ENCODE measurements at regions not wholly inside any gene's neighbourhood (a gene's known extent, or its start where the extent isn't known, plus 50 kb on each side); places are given as distances from the start of the nearest gene placed in this dataset.
A peak's percentile ranks its signal among the peaks of the same experiment; 100 is the strongest.

DNA sequence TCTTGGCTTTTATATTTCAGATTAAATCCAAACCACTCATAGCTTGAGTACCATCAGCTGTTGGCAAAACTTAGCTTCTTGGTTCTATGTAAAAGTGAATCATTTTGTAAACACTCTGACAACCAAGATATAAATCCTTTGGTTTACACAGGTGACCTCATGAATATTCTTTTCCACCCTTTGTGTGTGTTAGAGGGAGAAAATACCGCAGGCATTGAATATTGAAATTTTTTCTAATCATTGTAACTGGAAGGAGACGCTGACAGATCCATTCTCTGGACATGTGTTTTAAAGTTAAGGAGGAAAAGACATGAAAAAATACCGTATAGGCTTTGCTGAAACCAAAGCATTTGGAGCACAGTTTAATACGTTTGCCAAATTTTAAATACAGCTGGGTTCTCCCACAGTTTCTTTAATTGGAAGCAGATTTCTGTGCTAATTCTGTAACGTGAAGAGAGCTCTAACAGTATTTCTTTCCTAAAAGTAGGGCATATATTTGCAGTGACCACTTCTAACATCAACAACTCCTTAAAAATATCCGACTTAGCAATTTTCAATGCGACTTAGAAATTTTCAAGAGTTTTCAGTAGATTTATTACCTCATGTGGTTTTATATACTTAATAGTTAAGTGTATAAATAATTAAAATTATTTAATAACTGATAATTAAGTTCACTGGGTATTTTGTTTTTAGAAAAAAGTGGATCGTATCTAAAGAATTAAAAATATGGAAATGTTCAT, 388.2 kb downstream of the USP25 start:
- Histone ChIP-seq H3K9me2 (ENCODE audit: insufficient read depth) (no peaks in the 10 kb centered on the region), H3K4me1 (ENCODE audit: insufficient read depth) (no peaks in the 10 kb centered on the region), H3K27ac (ENCODE audit: low read depth) (no peak overlapping the region), H4K20me1 (replicated peaks; ENCODE audit: insufficient read depth) (no peaks in the 10 kb centered on the region), H3K36me3 (ENCODE audit: insufficient read depth) (no peaks in the 10 kb centered on the region), H3F3A (replicated peaks; ENCODE audit: low read depth) (no peaks in the 10 kb centered on the region), H3K4me2 (no peak overlapping the region), H2AFZ (no peak overlapping the region), H3K4me3 (no peak overlapping the region), H3K27me3 (ENCODE audit: insufficient read depth) (no peaks in the 10 kb centered on the region), H3K79me2 (replicated peaks; ENCODE audit: insufficient read depth) (no peaks in the 10 kb centered on the region)
- TF ChIP-seq NANOG (IDR thresholded peaks at IDR 0.05; ENCODE audit: borderline replicate concordance): no peak
- TF ChIP-seq ZNF331 (CRISPR knock-in tag; IDR thresholded peaks at IDR 0.05; ENCODE audit: low read depth): no peak
- H3K27me3 Mint-ChIP-seq (ENCODE audit: insufficient read depth, low read depth, poor library complexity): no peaks in the 10 kb centered on the region
- H3K9me3 Mint-ChIP-seq: peaks cover 9% of the 10 kb centered on the region; the same call in 1 of the 3 replicates
- ATAC-seq: no peak
- no peak overlapping the region for H3K27ac Mint-ChIP-seq
- no peak overlapping the region for H3K4me3 Mint-ChIP-seq
- peaks cover 4% of the 10 kb centered on the region; the same call in 2 of the 3 replicates for H3K36me3 Mint-ChIP-seq (ENCODE audit: low read depth)
- no peak for DNase-seq (ENCODE audit: low spot score)
- peaks cover 8% of the 10 kb centered on the region; the same call in 2 of the 3 replicates for H3K4me1 Mint-ChIP-seq

DNA sequence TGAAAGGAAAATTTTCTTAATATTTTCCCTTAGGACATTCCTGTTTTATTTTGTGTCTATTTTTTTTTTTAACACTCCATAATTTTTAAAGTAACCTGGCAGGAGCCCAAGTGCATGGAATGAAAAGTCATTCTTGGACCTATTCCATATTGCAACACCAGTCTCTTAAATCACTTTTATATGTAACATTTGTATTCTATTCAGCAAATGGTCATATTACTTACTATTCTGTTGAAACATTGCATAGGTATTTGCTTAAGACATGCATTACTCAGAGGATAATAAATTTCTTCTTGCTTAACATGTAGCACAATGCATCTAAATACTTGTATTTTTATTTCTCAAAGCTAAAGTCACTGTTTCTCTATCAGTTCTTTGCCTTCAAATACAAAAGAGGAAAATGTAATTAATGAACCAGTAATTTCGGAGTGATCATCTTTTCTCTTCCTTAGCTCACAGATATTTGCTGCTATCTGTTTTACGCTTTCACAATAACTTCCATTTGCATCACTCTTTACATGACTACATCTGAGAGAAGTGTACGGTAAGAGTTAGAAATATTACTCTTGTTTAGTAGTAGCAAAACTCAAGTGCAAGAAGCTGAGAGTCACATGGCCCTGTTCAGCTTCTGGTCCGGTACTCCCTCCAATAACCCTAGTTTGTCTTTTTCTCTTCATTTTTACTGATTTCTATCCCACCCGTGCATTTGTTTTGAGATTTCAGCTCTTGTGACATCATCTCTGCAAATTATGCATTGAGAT, 394.8 kb downstream of the USP25 start:
- H2AFZ ChIP-seq: no peak overlapping the region
- Mint-ChIP-seq H3K4me1 (no peaks in the 10 kb centered on the region), H3K4me3 (no peak overlapping the region), H3K36me3 (ENCODE audit: low read depth) (no peaks in the 10 kb centered on the region), H3K27ac (no peak overlapping the region), H3K27me3 (ENCODE audit: insufficient read depth, low read depth, poor library complexity) (no peaks in the 10 kb centered on the region), H3K9me3 (no peaks in the 10 kb centered on the region)
- H4K20me1 ChIP-seq (replicated peaks; ENCODE audit: insufficient read depth): no peaks in the 10 kb centered on the region
- peak; percentile 15 for DNase-seq (ENCODE audit: low spot score)
- no peak overlapping the region for H3K27ac ChIP-seq (ENCODE audit: low read depth)
- no peak overlapping the region for H3K4me3 ChIP-seq
- H3K36me3 ChIP-seq (ENCODE audit: insufficient read depth): no peaks in the 10 kb centered on the region
- no peaks in the 10 kb centered on the region for H3K4me1 ChIP-seq (ENCODE audit: insufficient read depth)
- H3F3A ChIP-seq (replicated peaks; ENCODE audit: low read depth): no peaks in the 10 kb centered on the region
- no peaks in the 10 kb centered on the region for H3K27me3 ChIP-seq (ENCODE audit: insufficient read depth)
- ATAC-seq: no peak
- H3K4me2 ChIP-seq: no peak overlapping the region
- TF ChIP-seq, protein P1, sequence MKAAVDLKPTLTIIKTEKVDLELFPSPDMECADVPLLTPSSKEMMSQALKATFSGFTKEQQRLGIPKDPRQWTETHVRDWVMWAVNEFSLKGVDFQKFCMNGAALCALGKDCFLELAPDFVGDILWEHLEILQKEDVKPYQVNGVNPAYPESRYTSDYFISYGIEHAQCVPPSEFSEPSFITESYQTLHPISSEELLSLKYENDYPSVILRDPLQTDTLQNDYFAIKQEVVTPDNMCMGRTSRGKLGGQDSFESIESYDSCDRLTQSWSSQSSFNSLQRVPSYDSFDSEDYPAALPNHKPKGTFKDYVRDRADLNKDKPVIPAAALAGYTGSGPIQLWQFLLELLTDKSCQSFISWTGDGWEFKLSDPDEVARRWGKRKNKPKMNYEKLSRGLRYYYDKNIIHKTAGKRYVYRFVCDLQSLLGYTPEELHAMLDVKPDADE (IDR thresholded peaks at IDR 0.05): no peak
- TF ChIP-seq EZH2phosphoT487 (IDR thresholded peaks at IDR 0.05; ENCODE audit: unreplicated experiment) (no peak), CREB1 (CRISPR knock-in tag; IDR thresholded peaks at IDR 0.05; ENCODE audit: low read depth) (no peak), JUNB (IDR thresholded peaks at IDR 0.05; ENCODE audit: unreplicated experiment) (no peak), POLR2AphosphoS5 (IDR thresholded peaks at IDR 0.05; ENCODE audit: low read depth) (no peak), ZNF114 (CRISPR knock-in tag; IDR thresholded peaks at IDR 0.05) (no peak), NANOG (IDR thresholded peaks at IDR 0.05; ENCODE audit: borderline replicate concordance) (no peak)
- peaks cover 4% of the 10 kb centered on the region; the same call in 1 of the 2 replicates for H3K9me2 ChIP-seq (ENCODE audit: insufficient read depth)
- H3K79me2 ChIP-seq (replicated peaks; ENCODE audit: insufficient read depth): no peaks in the 10 kb centered on the region

DNA sequence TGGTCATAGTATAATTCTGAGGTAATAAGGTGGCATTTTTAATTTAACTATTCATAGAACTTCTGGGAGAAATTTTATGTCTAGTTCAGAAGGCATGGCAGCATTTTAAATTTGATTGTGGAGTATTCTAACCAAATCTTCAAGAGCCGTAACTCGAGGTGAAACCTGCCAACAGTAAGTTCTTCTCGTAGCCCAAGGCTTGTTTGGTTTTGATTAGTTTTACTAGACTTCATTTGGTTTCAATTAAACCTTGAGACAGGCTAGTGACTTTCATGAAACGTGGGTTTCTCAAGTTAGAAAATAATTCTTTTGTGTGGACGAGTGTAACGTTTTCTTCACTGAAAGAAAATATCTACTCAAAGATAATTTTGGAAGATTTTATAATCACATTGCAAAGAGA, 395.5 kb downstream of the USP25 start:
- peaks cover 4% of the 10 kb centered on the region; the same call in 1 of the 2 replicates for H3K9me2 ChIP-seq (ENCODE audit: insufficient read depth)
- Mint-ChIP-seq H3K27ac (no peak overlapping the region), H3K36me3 (ENCODE audit: low read depth) (no peaks in the 10 kb centered on the region), H3K4me3 (no peak overlapping the region), H3K27me3 (ENCODE audit: insufficient read depth, low read depth, poor library complexity) (no peaks in the 10 kb centered on the region), H3K9me3 (peaks cover 1% of the 10 kb centered on the region; the same call in 1 of the 3 replicates), H3K4me1 (no peaks in the 10 kb centered on the region)
- no peaks in the 10 kb centered on the region for H3K27me3 ChIP-seq (ENCODE audit: insufficient read depth)
- H3F3A ChIP-seq (replicated peaks; ENCODE audit: low read depth): no peaks in the 10 kb centered on the region
- ATAC-seq: no peak
- no peaks in the 10 kb centered on the region for H3K4me1 ChIP-seq (ENCODE audit: insufficient read depth)
- no peak overlapping the region for H3K4me2 ChIP-seq
- no peaks in the 10 kb centered on the region for H3K79me2 ChIP-seq (replicated peaks; ENCODE audit: insufficient read depth)
- H4K20me1 ChIP-seq (replicated peaks; ENCODE audit: insufficient read depth): no peaks in the 10 kb centered on the region
- H2AFZ ChIP-seq: no peak overlapping the region
- no peaks in the 10 kb centered on the region for H3K36me3 ChIP-seq (ENCODE audit: insufficient read depth)
- H3K27ac ChIP-seq (ENCODE audit: low read depth): no peak overlapping the region
- H3K4me3 ChIP-seq: no peak overlapping the region
- DNase-seq (ENCODE audit: low spot score): no peak
- TF ChIP-seq ZNF114 (CRISPR knock-in tag; IDR thresholded peaks at IDR 0.05) (no peak), POLR2AphosphoS5 (IDR thresholded peaks at IDR 0.05; ENCODE audit: low read depth) (no peak), STAT1 (IDR thresholded peaks at IDR 0.05; ENCODE audit: unreplicated experiment) (no peak), EZH2phosphoT487 (IDR thresholded peaks at IDR 0.05; ENCODE audit: unreplicated experiment) (no peak)
- TF ChIP-seq, protein P1 (IDR thresholded peaks at IDR 0.05): no peak
- TF ChIP-seq, protein P2, sequence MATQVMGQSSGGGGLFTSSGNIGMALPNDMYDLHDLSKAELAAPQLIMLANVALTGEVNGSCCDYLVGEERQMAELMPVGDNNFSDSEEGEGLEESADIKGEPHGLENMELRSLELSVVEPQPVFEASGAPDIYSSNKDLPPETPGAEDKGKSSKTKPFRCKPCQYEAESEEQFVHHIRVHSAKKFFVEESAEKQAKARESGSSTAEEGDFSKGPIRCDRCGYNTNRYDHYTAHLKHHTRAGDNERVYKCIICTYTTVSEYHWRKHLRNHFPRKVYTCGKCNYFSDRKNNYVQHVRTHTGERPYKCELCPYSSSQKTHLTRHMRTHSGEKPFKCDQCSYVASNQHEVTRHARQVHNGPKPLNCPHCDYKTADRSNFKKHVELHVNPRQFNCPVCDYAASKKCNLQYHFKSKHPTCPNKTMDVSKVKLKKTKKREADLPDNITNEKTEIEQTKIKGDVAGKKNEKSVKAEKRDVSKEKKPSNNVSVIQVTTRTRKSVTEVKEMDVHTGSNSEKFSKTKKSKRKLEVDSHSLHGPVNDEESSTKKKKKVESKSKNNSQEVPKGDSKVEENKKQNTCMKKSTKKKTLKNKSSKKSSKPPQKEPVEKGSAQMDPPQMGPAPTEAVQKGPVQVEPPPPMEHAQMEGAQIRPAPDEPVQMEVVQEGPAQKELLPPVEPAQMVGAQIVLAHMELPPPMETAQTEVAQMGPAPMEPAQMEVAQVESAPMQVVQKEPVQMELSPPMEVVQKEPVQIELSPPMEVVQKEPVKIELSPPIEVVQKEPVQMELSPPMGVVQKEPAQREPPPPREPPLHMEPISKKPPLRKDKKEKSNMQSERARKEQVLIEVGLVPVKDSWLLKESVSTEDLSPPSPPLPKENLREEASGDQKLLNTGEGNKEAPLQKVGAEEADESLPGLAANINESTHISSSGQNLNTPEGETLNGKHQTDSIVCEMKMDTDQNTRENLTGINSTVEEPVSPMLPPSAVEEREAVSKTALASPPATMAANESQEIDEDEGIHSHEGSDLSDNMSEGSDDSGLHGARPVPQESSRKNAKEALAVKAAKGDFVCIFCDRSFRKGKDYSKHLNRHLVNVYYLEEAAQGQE (IDR thresholded peaks at IDR 0.05; ENCODE audit: unreplicated experiment): no peak

All from GM23338 (cell line).